ENCODE measurements at regions not wholly inside any gene's neighbourhood (a gene's known extent, or its start where the extent isn't known, plus 50 kb on each side); places are given as distances from the start of the nearest gene placed in this dataset.
"Not testable (repeated sequence)": the region's sequence is repeated elsewhere in the genome, so short reads cannot be mapped to it uniquely, and the experiment has no call there.

DNA sequence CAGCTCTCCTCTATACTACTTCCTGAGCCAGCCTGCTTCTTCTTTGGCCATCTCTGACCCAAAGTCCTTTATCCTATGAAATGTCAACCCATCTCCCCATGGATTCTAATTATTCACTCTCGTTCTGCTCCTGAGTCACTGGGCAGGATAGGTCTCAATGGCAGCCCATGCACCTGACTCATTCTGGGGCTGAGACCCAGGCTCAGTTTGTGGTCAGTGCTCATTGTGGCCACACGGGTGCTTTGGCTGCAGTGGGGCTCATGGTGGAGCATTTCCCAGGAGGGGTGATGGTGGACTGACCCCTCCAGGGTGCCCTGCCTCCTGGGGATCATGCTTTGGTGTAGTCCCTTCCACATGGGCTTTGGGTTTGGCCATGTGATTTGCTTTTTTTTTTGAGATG, 154.8 kb upstream of the WSCD1 start:
- TF ChIP-seq, protein P1, sequence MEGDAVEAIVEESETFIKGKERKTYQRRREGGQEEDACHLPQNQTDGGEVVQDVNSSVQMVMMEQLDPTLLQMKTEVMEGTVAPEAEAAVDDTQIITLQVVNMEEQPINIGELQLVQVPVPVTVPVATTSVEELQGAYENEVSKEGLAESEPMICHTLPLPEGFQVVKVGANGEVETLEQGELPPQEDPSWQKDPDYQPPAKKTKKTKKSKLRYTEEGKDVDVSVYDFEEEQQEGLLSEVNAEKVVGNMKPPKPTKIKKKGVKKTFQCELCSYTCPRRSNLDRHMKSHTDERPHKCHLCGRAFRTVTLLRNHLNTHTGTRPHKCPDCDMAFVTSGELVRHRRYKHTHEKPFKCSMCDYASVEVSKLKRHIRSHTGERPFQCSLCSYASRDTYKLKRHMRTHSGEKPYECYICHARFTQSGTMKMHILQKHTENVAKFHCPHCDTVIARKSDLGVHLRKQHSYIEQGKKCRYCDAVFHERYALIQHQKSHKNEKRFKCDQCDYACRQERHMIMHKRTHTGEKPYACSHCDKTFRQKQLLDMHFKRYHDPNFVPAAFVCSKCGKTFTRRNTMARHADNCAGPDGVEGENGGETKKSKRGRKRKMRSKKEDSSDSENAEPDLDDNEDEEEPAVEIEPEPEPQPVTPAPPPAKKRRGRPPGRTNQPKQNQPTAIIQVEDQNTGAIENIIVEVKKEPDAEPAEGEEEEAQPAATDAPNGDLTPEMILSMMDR (IDR thresholded peaks at IDR 0.05; ENCODE audit: unreplicated experiment) = no peak
- no peak for DNase-seq (ENCODE audit: low spot score)
- H3K9me3 Mint-ChIP-seq (ENCODE audit: unreplicated experiment) = no peaks in the 10 kb centered on the region
- H3K4me1 Mint-ChIP-seq (ENCODE audit: unreplicated experiment) = peaks cover 16% of the 10 kb centered on the region
- peaks cover 4% of the 10 kb centered on the region for H3K36me3 Mint-ChIP-seq (ENCODE audit: low read depth, unreplicated experiment)
- peaks cover 2% of the 10 kb centered on the region for H3K27me3 Mint-ChIP-seq (ENCODE audit: unreplicated experiment)
- H3K4me3 Mint-ChIP-seq (ENCODE audit: unreplicated experiment) = no peak overlapping the region
- no peak overlapping the region for H3K27ac Mint-ChIP-seq (ENCODE audit: unreplicated experiment)

DNA sequence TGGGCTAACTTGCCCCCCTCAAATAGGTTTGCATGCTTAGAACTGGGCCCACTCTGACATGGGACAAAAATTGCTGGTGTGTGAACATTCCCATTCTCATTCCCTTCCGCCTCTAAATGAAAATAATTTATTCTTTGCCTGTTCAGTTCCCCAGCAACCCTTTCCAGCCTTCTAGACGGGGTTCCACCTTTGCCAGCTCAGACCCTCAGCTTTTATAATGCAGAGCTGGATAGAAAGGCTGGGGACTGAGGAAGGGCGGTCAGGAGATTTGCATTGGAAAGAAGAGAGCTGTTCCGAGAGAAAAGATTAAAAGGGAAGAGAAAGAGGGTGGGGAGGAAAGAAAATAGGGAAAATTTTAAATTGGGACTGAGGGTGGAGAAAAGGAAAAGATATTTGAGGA, 151.1 kb upstream of the WSCD1 start:
- H3K9me3 Mint-ChIP-seq (ENCODE audit: unreplicated experiment) = no peaks in the 10 kb centered on the region
- TF ChIP-seq, protein P1 (IDR thresholded peaks at IDR 0.05; ENCODE audit: unreplicated experiment) = no peak
- no peak overlapping the region for H3K27ac Mint-ChIP-seq (ENCODE audit: unreplicated experiment)
- peaks cover 7% of the 10 kb centered on the region for H3K4me1 Mint-ChIP-seq (ENCODE audit: unreplicated experiment)
- no peaks in the 10 kb centered on the region for H3K27me3 Mint-ChIP-seq (ENCODE audit: unreplicated experiment)
- DNase-seq (ENCODE audit: low spot score) = no peak
- no peaks in the 10 kb centered on the region for H3K36me3 Mint-ChIP-seq (ENCODE audit: low read depth, unreplicated experiment)
- H3K4me3 Mint-ChIP-seq (ENCODE audit: unreplicated experiment) = no peak overlapping the region

DNA sequence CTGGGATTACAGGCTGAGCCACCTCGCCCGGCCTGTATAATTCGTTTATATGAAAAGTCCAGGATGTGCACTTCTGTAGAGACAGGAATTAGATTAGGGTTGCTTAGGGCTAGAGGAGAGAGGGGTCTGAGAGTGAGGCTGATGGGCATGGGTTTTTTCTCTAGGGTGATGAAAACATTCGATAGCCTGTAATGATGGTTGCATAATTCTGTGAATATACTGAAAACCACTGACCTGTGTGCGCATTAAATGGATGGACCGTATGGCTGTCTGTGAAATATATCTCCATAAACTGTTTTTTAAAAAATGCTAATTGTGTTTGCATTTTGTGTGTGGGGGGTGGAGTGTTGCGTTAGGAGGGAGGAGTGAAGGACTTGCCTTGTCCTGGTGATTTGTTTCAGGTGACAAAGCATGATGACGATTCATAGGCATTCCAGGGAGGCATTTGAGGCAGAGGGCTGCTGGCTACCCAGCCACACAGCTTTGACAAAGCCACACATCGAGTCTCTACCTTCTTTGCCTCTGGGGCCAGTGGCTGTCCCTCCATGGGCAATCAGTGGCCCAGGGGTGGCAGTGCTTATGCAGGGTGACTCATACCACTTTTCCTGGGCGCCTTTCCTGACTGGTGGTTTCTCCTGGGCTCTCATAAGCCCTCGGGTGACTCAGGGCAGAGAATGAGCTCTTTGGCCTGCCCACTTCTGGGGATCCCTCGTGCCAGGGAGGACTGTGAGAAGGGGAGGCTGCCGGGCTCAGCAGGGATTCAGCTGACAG, 148.5 kb upstream of the WSCD1 start:
- DNase-seq (ENCODE audit: low spot score) = no peak
- Mint-ChIP-seq H3K9me3 (ENCODE audit: unreplicated experiment) (no peaks in the 10 kb centered on the region), H3K36me3 (ENCODE audit: low read depth, unreplicated experiment) (no peaks in the 10 kb centered on the region), H3K4me1 (ENCODE audit: unreplicated experiment) (peaks cover 9% of the 10 kb centered on the region), H3K4me3 (ENCODE audit: unreplicated experiment) (no peak overlapping the region), H3K27ac (ENCODE audit: unreplicated experiment) (no peak overlapping the region), H3K27me3 (ENCODE audit: unreplicated experiment) (no peaks in the 10 kb centered on the region)
- TF ChIP-seq, protein P1 (IDR thresholded peaks at IDR 0.05; ENCODE audit: unreplicated experiment) = no peak

DNA sequence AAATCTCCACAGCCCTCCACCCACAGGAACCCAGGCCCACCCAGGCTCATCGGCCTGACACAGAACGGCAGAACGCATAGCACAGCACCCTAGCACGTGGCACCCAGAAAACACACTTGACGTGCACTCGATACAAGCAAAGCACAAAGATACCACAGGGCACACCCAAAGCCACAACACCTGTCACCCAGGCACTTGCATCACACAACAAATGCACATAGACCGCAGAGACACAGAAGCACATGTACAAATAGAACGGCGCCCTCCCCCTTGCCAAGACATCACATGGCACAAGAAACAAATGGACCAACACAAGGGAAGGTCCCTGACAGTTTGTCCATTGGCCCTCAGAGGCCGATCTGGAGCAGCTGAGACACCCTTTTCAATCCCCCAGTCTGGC, 147.7 kb upstream of the WSCD1 start:
- Mint-ChIP-seq H3K27ac (ENCODE audit: unreplicated experiment) (no peak overlapping the region), H3K27me3 (ENCODE audit: unreplicated experiment) (peaks cover 3% of the 10 kb centered on the region), H3K9me3 (ENCODE audit: unreplicated experiment) (no peaks in the 10 kb centered on the region), H3K4me3 (ENCODE audit: unreplicated experiment) (no peak overlapping the region), H3K36me3 (ENCODE audit: low read depth, unreplicated experiment) (no peaks in the 10 kb centered on the region), H3K4me1 (ENCODE audit: unreplicated experiment) (peaks cover 17% of the 10 kb centered on the region)
- TF ChIP-seq, protein P1 (IDR thresholded peaks at IDR 0.05; ENCODE audit: unreplicated experiment) = no peak
- DNase-seq (ENCODE audit: low spot score) = no peak

DNA sequence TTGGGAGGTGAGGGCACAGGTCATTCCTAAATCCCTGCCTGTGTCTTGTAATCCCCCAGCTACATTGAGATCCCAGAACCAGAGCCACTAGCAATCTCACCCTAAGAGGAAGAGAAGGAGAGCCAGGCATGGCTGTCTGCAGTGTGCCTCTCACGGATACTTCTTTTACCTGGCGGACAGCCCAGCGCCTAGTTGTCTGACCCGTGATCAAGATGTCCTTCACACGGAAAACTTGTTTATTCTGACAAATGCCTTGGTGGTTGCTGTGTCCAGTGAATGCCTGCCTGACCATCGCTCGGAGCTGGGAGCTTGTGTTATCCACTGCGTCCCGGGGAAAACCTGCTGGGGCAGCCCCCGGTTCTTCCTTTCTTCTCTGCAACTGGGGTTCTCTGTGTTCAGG, 140.5 kb upstream of the WSCD1 start:
- no peak overlapping the region for H3K4me3 Mint-ChIP-seq (ENCODE audit: unreplicated experiment)

DNA sequence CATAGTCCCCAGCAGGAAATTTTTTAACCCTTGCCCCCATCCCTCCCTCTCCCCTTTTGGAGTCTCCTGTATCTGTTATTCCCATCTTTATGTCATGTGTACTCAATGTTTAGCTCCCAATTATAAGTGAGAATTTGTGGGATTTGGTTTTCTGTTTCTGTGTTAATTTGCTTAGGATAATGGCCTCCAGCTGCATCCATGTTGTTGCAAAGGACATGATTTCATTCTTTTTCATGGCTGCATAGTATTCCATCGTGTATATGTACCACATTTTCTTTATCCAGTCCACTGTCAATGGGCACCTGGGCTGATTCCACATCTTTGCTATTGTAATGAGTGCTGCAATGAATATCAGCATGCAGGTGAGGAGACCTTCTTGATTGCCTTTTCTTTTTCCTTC, 139.6 kb upstream of the WSCD1 start:
- H3K27me3 Mint-ChIP-seq (ENCODE audit: unreplicated experiment); H3K4me3 Mint-ChIP-seq (ENCODE audit: unreplicated experiment); H3K36me3 Mint-ChIP-seq (ENCODE audit: low read depth, unreplicated experiment); H3K27ac Mint-ChIP-seq (ENCODE audit: unreplicated experiment); DNase-seq (ENCODE audit: low spot score); H3K9me3 Mint-ChIP-seq (ENCODE audit: unreplicated experiment): not testable (repeated sequence)
- peaks cover 34% of the 10 kb centered on the region for H3K4me1 Mint-ChIP-seq (ENCODE audit: unreplicated experiment)

More for the DNA sequence above, 140.5 kb upstream of the WSCD1 start:
- Mint-ChIP-seq H3K9me3 (ENCODE audit: unreplicated experiment) (no peaks in the 10 kb centered on the region), H3K27ac (ENCODE audit: unreplicated experiment) (no peak overlapping the region), H3K4me1 (ENCODE audit: unreplicated experiment) (peaks cover 34% of the 10 kb centered on the region), H3K27me3 (ENCODE audit: unreplicated experiment) (peaks cover 9% of the 10 kb centered on the region), H3K36me3 (ENCODE audit: low read depth, unreplicated experiment) (peaks cover 4% of the 10 kb centered on the region)
- TF ChIP-seq, protein P1 (IDR thresholded peaks at IDR 0.05; ENCODE audit: unreplicated experiment) = no peak
- DNase-seq (ENCODE audit: low spot score) = no peak

Data from endothelial cell (in vitro differentiated cells).